C4-2B (cell line): ENCODE measurements at regions not wholly inside any gene's neighbourhood (a gene's known extent, or its start where the extent isn't known, plus 50 kb on each side); places are given as distances from the start of the nearest gene placed in this dataset.

Experiments used
- ZFX ChIP-seq: fragments of 450-650 bp; IDR thresholded peaks from 2 replicates; pipeline ENCODE4 v1.6.1; 2017
- TF ChIP-seq, protein P1 (sequence below): fragments of 450-650 bp; conservative IDR thresholded peaks from 2 replicates; pipeline ENCODE4 v1.5.1; 2017; ENCODE audit warnings: mild to moderate bottlenecking

DNA sequence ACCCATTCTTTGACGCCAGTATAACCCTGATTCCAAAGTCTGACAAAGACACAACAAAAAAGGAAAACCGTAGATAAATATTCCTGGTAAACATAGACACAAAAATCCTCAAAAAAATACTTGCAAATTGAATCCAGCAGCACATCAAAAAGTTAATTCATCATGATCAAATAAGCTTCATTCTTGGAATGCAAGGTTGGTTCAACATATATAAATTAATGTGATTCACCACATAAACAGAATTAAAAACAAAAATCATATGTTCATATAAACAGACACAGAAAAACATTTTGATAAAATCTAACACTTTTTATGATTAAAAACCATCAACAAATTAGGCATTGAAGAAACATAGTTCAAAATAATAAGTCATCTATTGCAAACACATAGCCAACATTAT is 324.2 kb upstream of the TRPC7 start:
- TF ChIP-seq, protein P1, sequence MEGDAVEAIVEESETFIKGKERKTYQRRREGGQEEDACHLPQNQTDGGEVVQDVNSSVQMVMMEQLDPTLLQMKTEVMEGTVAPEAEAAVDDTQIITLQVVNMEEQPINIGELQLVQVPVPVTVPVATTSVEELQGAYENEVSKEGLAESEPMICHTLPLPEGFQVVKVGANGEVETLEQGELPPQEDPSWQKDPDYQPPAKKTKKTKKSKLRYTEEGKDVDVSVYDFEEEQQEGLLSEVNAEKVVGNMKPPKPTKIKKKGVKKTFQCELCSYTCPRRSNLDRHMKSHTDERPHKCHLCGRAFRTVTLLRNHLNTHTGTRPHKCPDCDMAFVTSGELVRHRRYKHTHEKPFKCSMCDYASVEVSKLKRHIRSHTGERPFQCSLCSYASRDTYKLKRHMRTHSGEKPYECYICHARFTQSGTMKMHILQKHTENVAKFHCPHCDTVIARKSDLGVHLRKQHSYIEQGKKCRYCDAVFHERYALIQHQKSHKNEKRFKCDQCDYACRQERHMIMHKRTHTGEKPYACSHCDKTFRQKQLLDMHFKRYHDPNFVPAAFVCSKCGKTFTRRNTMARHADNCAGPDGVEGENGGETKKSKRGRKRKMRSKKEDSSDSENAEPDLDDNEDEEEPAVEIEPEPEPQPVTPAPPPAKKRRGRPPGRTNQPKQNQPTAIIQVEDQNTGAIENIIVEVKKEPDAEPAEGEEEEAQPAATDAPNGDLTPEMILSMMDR, result no peak
- no peak for TF ChIP-seq ZFX
